ENCODE measurements at regions not wholly inside any gene's neighbourhood (a gene's known extent, or its start where the extent isn't known, plus 50 kb on each side); places are given as distances from the start of the nearest gene placed in this dataset.

GRCh38 chr17:77814091-77814772 is 144.3 kb upstream of the TNRC6C start:
- no peak for DNase-seq

DNA sequence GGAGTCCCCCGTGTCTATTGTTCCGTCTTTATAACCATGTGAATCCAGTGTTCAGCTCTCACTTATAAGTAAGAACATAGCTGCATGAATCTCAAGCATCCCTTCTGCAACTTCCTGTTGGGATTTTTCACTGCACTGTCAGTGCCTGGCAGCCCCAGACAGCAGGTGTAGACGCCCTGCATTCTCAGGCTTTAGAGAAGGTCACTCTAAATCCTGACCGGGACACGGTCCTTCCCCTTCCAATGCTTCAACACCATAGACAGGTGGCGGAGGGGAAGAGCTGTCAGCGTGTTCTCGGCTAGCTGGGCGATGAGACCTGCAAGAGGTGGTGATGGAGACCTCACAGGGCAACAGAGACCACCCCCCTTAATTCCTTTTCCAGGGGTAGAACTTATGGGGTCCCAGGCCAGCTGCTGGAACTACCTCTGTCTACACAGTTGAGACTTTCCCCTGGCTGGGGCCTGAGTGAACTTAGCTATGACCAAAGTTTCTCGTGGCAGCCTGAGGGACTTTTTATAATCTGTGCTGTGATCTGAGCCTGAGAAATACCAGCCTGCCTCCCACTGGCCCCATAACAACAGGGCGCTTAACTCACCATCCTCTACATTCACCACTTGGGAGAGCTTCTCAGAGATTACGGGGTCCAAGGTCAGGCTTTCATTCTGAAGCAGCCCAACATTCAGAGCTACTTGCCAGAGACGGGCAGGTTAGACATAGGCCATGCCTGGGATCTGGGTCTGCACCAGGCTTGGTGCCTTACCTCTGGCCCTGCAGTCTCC is 143.2 kb upstream of the TNRC6C start:
- DNase-seq: no peak

DNA sequence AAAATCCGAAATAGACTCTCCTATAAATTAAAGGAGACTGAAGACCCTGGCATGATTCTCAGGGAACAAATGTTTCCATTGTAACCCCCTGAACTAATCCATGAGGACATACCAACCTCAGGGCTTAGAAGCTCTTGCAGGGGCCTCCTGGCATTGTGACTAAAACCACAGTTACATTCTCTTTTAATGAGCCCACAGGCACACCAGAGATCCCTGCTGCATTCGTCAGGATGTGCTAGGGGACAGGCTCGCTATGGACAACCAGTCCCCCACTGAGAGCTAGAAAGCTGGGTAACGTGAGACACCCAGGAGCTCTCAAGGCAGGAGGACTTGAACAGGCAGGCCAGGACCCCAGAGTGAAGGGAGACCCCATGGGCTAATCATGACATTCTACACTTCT is 140.6 kb upstream of the TNRC6C start:
- no peak for DNase-seq

DNA sequence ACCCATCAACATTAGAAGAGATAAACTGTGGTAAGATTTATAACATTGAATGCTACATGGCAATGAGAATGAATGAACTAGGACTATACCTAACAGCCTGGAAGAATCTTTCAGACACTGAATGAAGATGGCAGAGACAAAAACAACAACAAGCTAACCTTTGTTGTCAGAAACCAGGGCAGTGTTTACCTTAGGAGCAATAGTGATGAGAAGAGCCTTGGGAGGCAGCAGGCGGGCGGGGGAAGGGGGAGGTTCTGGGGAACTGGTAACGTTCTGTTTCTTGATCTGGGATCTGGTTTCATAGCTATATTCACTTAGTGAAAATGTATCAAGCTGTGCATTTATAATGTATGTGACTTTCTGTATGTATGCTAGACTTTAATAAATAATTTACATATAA is 139.0 kb upstream of the TNRC6C start:
- no peak for DNase-seq

GRCh38 chr17:77821114-77821513 is 137.4 kb upstream of the TNRC6C start:
- DNase-seq: no peak

GRCh38 chr17:77822302-77823030 is 136.0 kb upstream of the TNRC6C start:
- no peak for DNase-seq

DNA sequence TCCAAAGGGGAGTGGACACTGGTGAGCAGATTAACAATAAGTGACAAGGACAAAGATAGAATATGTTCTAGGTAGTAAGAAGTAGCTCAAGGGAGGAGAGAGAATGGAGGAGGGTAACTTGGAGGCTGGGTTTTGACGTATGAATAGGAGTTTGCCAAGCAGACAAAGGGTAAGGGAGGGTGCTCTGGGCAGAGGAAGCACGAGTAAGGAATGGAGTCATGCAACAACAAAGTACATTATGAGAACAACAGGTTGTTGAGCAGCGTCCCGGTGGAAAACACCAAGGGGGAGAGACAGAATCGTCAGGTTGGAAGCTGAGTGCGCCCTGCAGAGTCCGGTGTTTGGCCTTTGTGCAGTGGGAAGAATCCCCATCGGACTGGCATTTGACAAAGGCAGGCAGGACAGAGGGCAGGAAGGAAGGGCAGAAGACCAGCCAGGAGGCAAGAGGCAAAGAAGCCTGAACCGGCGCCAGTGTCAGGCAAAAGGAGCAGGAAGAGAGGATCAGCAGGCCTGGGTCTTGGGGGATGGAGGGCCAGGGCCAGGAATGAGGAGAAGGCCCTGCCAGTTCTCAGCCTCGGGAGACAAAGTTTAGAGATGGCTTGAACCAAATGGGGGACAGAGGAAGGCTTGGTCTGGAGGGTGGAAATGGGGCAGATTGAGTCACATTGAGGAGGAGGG is 134.3 kb upstream of the TNRC6C start:
- no peak for DNase-seq

- no peak for DNase-seq
Measured at GRCh38 chr17:77824780-77825280, 133.7 kb upstream of the TNRC6C start.

GRCh38 chr17:77825621-77826020 is 132.9 kb upstream of the TNRC6C start:
- DNase-seq: no peak

- DNase-seq: no peak
Measured at GRCh38 chr17:77826132-77826873, 132.2 kb upstream of the TNRC6C start.

GRCh38 chr17:77827039-77827438 is 131.5 kb upstream of the TNRC6C start:
- no peak for DNase-seq

GRCh38 chr17:77827511-77827910 is 131.0 kb upstream of the TNRC6C start:
- DNase-seq: no peak

DNA sequence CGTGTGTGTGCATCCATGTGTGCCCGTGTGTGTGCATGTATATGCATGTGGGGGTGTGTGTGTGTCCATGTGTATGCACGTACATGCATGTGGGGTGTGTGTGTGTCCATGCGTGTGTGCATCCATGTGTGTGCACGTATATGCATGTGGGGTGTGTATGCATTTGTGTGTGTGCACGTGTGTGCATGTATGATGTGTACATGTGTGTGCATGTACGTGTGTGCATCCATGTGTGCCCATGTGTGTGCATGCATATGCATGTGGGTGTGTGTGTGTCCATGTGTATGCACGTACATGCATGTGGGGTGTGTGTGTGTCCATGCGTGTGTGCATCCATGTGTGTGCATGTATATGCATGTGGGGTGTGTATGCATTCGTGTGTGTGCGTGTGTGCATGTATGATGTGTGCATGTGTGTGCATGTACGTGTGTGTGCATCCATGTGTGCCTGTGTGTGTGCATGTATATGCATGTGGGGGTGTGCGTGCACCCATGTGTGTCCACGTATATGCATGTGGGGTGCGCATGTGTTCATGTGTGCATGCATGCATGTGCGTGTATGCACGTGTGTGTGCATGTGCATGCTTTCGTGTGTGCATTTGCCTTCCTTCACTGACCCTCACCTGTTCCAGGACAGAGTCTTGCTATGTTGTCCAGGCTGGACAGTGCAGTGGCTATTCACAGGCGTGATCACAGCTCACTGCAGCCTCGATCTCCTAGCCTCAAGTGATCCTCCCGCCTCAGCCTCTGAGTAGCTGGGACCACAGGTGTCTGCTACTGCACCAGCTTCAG is 129.6 kb upstream of the TNRC6C start:
- DNase-seq: no peak

DNA sequence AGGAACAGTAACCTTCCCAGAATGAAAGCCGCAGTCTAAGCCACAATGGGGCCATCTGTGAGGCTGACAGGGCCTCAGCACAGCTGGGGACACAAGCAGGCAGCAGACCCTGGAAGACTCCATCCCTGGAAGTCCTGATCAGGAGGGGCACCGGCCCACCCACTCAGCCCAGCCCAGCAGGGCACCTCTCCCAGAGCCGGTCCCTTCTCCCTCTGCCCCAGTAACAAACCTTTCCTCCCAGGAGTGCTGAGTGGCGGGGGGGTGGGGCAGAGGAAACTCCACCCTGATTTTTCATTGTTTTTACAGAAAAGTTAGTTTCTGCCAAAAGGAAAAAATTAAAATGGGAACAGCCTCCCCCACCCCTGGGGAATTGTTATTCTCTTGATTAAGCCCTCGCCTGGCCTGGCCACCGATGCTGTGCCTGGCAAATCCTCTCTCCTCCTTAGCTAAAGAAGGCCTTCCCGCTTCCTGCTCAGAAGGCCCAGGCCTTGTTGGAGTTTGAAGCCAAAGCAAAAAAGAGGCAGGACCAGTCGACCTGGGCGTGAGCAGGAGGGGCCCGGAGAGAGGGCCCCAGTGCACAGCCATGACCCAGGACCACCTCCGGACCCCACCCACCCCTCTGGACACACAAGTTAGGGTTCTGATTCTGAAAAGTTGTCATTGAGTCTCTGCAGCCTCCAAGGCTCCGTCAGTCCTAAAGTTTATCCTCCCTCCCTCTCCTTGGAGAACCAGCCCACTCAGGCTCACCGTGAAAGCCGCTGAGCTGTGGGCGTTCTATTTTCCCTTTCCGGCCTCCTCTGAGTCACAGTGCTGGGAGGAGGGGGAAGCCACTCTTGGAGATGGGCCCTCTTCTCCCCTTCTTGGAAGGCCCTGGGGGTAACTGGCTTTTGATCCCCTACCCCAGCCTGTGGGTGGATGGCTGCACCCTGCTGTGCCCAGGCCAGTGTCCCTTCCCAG is 128.4 kb upstream of the TNRC6C start:
- DNase-seq: no peak

GRCh38 chr17:77830816-77831473 is 127.6 kb upstream of the TNRC6C start:
- DNase-seq: no peak

DNA sequence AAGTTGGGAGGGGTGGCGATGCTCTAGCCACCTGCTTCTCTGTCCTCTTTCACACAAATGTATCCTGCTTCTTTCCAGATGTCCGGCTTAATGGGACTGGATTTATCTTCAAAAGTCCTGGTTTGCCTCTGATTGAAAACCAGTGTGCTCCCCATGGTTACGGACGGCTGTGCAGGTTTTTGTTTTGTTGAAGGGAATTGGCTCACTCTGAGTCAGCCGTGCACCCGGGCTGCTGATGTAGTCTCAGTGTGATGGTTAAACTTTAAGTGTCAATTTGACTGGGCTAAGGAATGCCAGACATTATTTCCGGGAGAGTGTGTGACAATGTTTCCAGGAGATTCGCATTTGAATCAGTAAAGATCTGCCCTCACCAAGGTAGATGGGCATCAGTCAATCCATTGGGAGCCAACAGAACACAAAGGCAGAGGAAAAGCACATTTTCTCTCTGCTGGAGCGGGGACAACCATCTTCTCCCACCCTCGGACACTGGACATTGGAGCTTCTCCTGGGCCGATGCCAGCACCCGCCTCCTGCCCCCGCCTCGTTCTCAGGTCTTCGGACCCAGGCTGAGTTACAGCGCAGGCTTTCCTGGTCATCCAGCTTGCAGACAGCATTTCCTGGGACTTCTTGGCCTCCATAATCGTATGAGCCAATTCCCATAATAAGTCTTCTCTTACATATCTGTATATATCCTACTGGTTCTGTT is 126.9 kb upstream of the TNRC6C start:
- no peak for DNase-seq

GRCh38 chr17:77832180-77832560 is 126.3 kb upstream of the TNRC6C start:
- DNase-seq: no peak

- no peak for DNase-seq
Measured at GRCh38 chr17:77833769-77834168, 124.7 kb upstream of the TNRC6C start.
